ENCODE measurements at regions not wholly inside any gene's neighbourhood (a gene's known extent, or its start where the extent isn't known, plus 50 kb on each side); places are given as distances from the start of the nearest gene placed in this dataset.

DNA sequence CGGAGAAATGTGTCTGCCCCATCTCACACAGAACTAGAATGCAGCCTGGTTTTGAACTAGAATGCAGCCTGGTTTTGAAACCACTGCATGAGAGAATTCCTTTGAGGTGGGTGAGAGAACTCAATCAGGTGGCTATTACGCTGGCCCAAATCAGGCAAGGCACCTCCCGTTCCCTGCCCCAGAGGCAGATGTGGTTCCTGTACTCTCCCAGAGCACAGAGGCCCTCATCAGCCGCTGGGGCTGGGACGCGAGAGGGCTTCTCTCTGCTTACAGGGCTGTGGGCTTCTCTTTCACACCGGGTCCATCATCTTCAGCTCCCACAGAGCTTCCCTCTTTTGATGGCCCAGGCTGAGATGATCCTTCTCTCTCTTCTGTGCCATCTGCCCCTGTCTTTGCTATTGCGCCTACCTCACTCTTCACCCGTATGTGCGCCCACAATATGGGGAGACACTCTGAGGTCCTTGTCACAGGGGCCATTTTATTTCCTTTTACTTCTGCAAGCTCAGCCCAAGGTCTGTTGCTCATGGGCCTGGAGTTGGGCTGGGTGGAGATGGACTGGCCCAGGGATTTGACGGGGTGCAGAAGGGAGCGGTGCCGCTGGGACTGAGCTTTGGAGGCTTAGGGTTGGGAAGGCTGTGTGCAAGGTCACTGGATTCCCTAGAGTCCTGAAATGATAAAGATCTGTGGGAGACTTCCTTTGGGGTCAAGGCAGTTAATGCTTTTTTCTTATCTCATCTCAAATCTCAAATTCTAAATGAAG is 84.4 kb upstream of the HS6ST1 start:
- H3K27me3 ChIP-seq (replicated peaks; ENCODE audit: control insufficient read depth, insufficient read depth, low read length, poor library complexity, severe bottlenecking), result no peaks in the 10 kb centered on the region
- no peak for DNase-seq

DNA sequence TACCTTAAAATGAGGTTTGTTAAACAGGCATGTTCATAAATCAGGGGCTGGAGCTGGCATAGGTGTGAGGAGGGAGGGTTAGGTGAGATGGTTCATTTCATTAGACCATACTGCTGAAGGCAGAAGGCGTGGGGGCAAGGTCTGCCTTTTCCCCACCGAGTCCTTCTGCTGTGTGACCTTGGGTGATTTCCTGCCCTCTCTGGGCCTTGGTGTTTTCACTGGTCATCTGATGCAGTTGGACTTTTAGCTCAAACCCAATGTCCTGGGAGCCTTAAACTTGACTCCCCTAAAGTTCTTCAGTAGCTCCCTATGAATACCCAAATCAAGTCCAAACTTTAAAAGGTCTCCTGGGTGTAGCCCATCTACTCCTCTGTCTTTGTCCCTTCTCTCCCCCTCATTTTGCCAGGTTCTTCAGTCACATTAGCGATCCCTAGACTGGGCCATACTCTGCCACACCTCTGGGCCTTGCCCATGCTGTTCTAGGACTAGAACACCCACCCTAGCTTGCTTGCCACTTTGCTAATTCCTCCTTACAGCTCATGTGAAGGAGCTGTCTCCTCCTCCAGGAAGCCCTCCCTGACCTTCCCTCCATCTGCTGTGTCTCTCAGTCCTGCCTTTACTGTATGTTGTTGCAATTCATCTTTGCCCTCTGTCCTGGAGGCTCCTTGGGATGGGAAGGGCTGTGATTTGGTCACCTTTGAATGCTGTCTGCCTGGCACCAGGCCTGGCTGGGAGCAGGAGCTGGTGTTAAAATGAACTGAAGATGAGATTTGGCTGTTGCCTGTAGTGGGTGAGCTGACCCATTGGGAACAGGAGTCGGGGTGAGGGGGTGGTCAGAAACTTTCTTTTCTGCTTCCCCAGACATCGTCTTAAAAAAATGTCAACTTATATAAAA is 85.4 kb upstream of the HS6ST1 start:
- Histone ChIP-seq H3K4me1 (ENCODE audit: control insufficient read depth, insufficient read depth, low read length, poor library complexity, severe bottlenecking) (no peaks in the 10 kb centered on the region), H3K27ac (ENCODE audit: insufficient read depth, low read length, poor library complexity, severe bottlenecking) (no peak overlapping the region), H3K36me3 (ENCODE audit: control insufficient read depth, insufficient read depth, low read length) (no peaks in the 10 kb centered on the region), H3K27me3 (replicated peaks; ENCODE audit: control insufficient read depth, insufficient read depth, low read length, poor library complexity, severe bottlenecking) (no peaks in the 10 kb centered on the region), H3K4me3 (ENCODE audit: insufficient read depth, low read depth, low read length, poor library complexity, severe bottlenecking) (no peak overlapping the region), H3K9me3 (ENCODE audit: control insufficient read depth, low read length) (no peaks in the 10 kb centered on the region)
- no peak for DNase-seq

More for the DNA sequence above, 84.4 kb upstream of the HS6ST1 start:
- Histone ChIP-seq H3K27ac (ENCODE audit: insufficient read depth, low read length, poor library complexity, severe bottlenecking) (no peak overlapping the region), H3K36me3 (ENCODE audit: control insufficient read depth, insufficient read depth, low read length) (no peaks in the 10 kb centered on the region), H3K4me1 (ENCODE audit: control insufficient read depth, insufficient read depth, low read length, poor library complexity, severe bottlenecking) (no peaks in the 10 kb centered on the region), H3K4me3 (ENCODE audit: insufficient read depth, low read depth, low read length, poor library complexity, severe bottlenecking) (no peak overlapping the region), H3K9me3 (ENCODE audit: control insufficient read depth, low read length) (no peaks in the 10 kb centered on the region)

DNA sequence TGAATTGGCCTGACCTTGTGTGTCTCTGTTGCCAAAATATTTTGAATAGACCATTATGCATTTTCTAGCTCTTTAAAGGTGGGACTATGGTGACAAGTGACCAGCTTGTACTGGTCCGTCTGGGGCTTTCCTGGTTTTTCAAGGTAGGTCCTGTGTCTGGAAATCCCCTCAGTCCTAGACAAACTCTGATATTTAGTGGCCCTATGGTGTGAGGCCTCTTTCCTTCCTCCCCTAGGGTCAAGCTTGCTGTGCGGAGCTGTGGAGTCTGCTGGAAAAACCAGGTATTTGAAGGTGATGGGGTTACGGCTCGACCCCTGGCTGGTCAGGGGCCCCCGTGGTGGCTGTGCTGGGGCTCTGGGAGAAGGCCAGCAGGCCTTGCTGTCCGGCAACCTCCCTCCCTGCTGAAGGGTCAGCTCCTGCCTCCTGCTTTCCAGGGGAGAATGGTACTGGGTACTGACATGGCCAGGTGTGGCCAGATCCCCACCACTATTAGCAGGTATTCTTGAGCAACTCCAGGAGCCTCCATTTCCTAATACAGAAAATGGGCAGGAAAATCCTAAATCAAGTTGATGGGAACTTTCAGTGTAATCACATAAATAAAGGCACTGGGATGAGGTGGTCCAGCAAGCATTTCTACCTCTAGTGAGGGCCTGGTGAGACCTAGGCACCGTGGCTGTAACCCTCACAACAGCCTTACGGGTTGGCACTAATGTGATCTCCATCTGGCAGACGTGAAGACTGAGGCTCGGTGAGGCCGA is 86.2 kb upstream of the HS6ST1 start:
- Histone ChIP-seq H3K4me3 (ENCODE audit: insufficient read depth, low read depth, low read length, poor library complexity, severe bottlenecking) (no peak overlapping the region), H3K4me1 (ENCODE audit: control insufficient read depth, insufficient read depth, low read length, poor library complexity, severe bottlenecking) (no peaks in the 10 kb centered on the region), H3K9me3 (ENCODE audit: control insufficient read depth, low read length) (no peaks in the 10 kb centered on the region), H3K27ac (ENCODE audit: insufficient read depth, low read length, poor library complexity, severe bottlenecking) (no peak overlapping the region), H3K36me3 (ENCODE audit: control insufficient read depth, insufficient read depth, low read length) (no peaks in the 10 kb centered on the region), H3K27me3 (replicated peaks; ENCODE audit: control insufficient read depth, insufficient read depth, low read length, poor library complexity, severe bottlenecking) (no peaks in the 10 kb centered on the region)
- no peak for DNase-seq

DNA sequence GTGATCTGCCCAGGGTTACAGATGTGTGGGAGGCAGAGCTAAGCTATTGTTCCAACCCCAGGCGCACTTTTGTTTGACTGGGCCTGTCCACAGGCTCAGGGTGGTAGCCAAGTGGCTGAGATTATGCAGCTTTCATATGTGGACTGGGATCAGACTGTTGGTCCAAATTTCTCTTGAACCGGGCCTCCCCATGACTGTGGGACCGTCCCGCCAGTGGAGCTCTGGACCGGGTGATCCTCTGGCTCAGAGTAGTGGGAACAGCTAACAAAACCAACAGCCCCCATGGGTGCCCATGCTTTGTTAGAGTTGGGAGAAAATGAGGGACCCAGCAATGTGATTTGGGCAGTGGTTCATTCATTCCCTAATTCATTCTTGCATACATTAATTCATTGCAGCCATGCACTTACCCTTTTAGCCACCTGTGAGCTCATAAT is 86.8 kb upstream of the HS6ST1 start:
- no peak overlapping the region for H3K4me3 ChIP-seq (ENCODE audit: insufficient read depth, low read depth, low read length, poor library complexity, severe bottlenecking)
- no peaks in the 10 kb centered on the region for H3K36me3 ChIP-seq (ENCODE audit: control insufficient read depth, insufficient read depth, low read length)
- DNase-seq, result no peak
- no peak overlapping the region for H3K27ac ChIP-seq (ENCODE audit: insufficient read depth, low read length, poor library complexity, severe bottlenecking)
- H3K4me1 ChIP-seq (ENCODE audit: control insufficient read depth, insufficient read depth, low read length, poor library complexity, severe bottlenecking), result no peaks in the 10 kb centered on the region
- H3K27me3 ChIP-seq (replicated peaks; ENCODE audit: control insufficient read depth, insufficient read depth, low read length, poor library complexity, severe bottlenecking), result no peaks in the 10 kb centered on the region
- H3K9me3 ChIP-seq (ENCODE audit: control insufficient read depth, low read length), result no peaks in the 10 kb centered on the region

DNA sequence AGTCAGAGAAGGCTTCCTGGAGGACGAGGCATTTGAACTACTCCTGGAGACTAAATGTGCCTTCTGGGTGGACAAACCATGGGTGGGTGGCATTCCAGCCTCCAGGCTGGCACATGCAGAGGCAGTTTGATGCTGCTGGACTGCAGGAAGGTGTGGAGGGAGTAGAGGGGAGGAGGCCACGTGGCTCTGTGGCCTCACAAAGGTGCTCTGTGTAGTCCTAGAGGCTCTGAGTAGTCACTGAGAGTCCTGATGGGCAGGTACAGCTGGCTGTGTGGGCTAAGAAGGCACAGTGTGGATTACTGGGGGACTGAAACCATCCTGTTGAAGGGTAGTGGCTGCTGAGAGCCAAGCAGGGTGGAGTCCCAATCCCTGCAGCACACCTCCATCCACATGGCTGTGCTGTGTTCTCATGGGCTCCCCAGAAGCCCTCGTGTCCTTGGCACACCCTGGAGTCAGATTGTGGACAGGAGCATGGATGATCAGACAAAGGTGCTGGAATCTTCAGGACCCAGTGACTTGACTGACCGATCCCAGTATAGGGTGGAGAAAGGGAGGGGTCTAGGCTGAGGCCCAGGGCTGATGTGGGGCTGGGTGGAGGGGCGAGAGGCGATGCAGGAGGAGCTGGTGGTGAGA is 87.4 kb upstream of the HS6ST1 start:
- Histone ChIP-seq H3K36me3 (ENCODE audit: control insufficient read depth, insufficient read depth, low read length) (no peaks in the 10 kb centered on the region), H3K27me3 (replicated peaks; ENCODE audit: control insufficient read depth, insufficient read depth, low read length, poor library complexity, severe bottlenecking) (no peaks in the 10 kb centered on the region), H3K27ac (ENCODE audit: insufficient read depth, low read length, poor library complexity, severe bottlenecking) (no peak overlapping the region), H3K4me3 (ENCODE audit: insufficient read depth, low read depth, low read length, poor library complexity, severe bottlenecking) (no peak overlapping the region), H3K9me3 (ENCODE audit: control insufficient read depth, low read length) (no peaks in the 10 kb centered on the region), H3K4me1 (ENCODE audit: control insufficient read depth, insufficient read depth, low read length, poor library complexity, severe bottlenecking) (no peaks in the 10 kb centered on the region)
- no peak for DNase-seq

DNA sequence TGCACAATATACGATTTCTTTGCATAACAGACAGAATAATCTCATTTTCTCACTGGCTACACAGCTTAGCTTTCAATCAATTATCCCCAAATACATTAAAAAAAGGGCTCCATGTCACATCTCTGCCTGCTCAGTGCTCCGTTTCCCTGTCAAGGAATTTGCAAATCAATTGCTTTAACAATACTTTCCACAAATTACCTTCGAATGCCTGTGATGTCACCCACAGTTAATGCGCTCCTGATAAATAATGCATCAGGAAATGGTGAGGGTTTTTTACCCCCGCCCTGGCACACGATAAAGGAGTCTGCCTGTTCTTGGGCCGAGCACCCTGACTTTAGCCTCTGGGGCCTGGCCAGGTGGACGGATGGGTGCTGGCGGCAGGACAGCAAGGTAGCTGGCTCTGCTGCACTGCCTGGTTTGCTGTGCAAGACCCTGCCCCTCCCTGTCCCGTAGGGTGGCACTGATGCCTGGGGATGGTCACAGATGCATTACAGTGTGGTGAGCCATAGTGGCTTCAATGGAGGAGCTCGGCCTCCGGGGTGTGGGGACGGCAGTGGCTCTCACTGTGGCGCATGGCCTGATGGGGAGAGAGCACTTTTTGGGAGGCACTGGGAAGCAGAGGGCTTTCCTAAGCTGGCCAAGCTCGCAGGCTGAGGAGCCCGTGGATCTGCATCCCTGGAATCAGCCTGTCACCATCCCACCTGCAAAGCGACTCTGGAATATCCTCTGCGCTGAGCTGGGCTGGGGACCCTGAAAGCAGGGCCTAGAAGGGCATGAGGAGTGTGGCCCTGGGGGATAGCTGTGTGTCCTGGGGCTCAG is 88.3 kb upstream of the HS6ST1 start:
- H3K27me3 ChIP-seq (replicated peaks; ENCODE audit: control insufficient read depth, insufficient read depth, low read length, poor library complexity, severe bottlenecking), result no peaks in the 10 kb centered on the region
- no peak overlapping the region for H3K27ac ChIP-seq (ENCODE audit: insufficient read depth, low read length, poor library complexity, severe bottlenecking)
- no peaks in the 10 kb centered on the region for H3K36me3 ChIP-seq (ENCODE audit: control insufficient read depth, insufficient read depth, low read length)
- H3K4me3 ChIP-seq (ENCODE audit: insufficient read depth, low read depth, low read length, poor library complexity, severe bottlenecking), result no peak overlapping the region
- no peak for DNase-seq
- no peaks in the 10 kb centered on the region for H3K4me1 ChIP-seq (ENCODE audit: control insufficient read depth, insufficient read depth, low read length, poor library complexity, severe bottlenecking)
- no peaks in the 10 kb centered on the region for H3K9me3 ChIP-seq (ENCODE audit: control insufficient read depth, low read length)

DNA sequence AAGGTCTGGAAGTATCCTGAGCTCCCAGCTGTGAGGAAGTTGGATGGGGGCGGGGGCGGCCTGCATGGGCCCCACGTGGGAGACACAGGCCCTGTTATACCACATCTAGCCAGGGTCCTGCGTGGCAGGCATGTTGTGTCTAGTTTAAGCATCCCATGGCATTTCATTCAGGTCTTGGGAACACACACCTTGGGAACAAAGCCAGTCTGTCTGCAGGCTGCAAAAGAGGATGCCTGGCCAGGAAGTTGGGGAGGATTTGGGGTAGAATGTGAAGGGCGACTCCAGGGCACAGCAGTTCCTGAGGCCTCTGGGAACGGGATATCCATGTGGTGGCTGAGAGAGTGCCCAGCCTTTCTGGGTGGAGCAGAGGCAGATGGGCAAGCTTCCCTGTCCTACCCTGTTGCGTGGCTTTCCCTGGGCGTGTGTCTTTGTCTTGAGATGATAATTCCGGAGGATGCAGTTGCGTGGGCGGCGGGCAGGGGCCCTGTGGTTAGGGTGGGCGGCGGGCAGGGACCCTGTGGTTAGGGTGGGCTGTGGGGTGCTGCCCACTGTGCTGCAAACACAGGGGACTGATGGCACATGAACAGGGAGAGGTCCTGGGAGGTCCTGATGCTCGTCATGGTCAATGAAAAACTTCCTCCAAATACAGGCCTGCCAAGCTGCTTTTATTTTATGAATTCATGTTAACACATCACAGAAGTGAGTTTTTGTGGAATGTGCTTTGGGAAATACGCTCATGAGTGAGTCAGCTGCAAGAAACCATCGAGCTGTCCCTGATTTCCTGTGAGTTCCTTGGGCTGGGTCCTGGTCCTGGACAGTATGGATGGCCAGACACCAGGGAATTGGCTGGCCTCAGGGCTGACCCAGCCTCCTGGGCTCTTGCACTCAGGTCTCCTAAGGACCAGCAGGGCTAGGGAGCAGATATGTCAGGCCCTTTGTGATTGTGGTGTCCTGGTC is 90.0 kb upstream of the HS6ST1 start:
- H3K27me3 ChIP-seq (replicated peaks; ENCODE audit: control insufficient read depth, insufficient read depth, low read length, poor library complexity, severe bottlenecking), result no peaks in the 10 kb centered on the region
- no peak overlapping the region for H3K27ac ChIP-seq (ENCODE audit: insufficient read depth, low read length, poor library complexity, severe bottlenecking)
- DNase-seq, result no peak
- no peak overlapping the region for H3K4me3 ChIP-seq (ENCODE audit: insufficient read depth, low read depth, low read length, poor library complexity, severe bottlenecking)
- H3K36me3 ChIP-seq (ENCODE audit: control insufficient read depth, insufficient read depth, low read length), result no peaks in the 10 kb centered on the region
- no peaks in the 10 kb centered on the region for H3K4me1 ChIP-seq (ENCODE audit: control insufficient read depth, insufficient read depth, low read length, poor library complexity, severe bottlenecking)
- H3K9me3 ChIP-seq (ENCODE audit: control insufficient read depth, low read length), result no peaks in the 10 kb centered on the region

DNA sequence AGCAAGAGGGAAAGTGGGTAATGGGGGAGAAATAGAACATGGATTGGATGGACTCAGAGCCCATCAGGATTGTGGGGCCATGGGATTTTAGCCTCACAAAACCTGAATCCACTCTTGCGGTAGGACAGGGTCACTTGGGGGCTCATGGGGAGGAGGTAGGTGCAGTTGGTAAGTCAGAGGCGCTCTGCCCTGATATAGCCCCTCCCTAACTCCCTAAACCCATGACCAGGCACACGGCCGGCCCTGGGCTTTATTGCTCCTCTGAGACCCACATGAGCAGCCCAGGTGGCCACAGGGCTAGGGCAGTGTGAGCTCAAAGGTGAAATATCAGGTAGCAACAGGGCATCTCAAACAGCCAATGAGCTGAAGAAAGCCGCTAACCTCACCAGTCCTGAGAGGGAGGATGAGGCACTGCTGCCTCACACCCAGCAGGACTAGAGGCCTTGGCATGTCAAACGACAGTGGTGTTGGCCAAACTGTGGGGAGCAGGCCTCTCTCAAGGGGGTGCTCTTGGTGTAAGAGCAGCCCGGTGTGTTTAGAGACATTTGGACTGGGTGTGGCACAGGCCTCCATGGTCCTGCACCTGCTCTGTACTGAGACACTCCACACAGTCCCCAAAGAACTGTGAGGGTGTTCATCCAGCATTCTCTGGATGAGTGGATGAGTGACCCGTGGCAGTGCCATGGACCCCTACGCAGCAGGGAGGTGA is 90.8 kb upstream of the HS6ST1 start:
- no peak for DNase-seq
- Histone ChIP-seq H3K9me3 (ENCODE audit: control insufficient read depth, low read length) (no peaks in the 10 kb centered on the region), H3K27me3 (replicated peaks; ENCODE audit: control insufficient read depth, insufficient read depth, low read length, poor library complexity, severe bottlenecking) (no peaks in the 10 kb centered on the region), H3K27ac (ENCODE audit: insufficient read depth, low read length, poor library complexity, severe bottlenecking) (no peak overlapping the region), H3K4me3 (ENCODE audit: insufficient read depth, low read depth, low read length, poor library complexity, severe bottlenecking) (no peak overlapping the region), H3K36me3 (ENCODE audit: control insufficient read depth, insufficient read depth, low read length) (no peaks in the 10 kb centered on the region), H3K4me1 (ENCODE audit: control insufficient read depth, insufficient read depth, low read length, poor library complexity, severe bottlenecking) (no peaks in the 10 kb centered on the region)
